ENCODE measurements at regions not wholly inside any gene's neighbourhood (a gene's known extent, or its start where the extent isn't known, plus 50 kb on each side); places are given as distances from the start of the nearest gene placed in this dataset.

GRCh38 chr5:108579236-108579635, 168.5 kb upstream of the FER start:
- TF ChIP-seq CTCF (IDR thresholded peaks at IDR 0.05; ENCODE audit: insufficient read depth, low read length, poor library complexity, severe bottlenecking), result no peak
- TF ChIP-seq EZH2phosphoT487 (conservative IDR thresholded peaks at IDR 0.05; ENCODE audit: low read length), result no peak

Data from SU-DHL-6 (cell line).